ENCODE measurements at regions not wholly inside any gene's neighbourhood (a gene's known extent, or its start where the extent isn't known, plus 50 kb on each side); places are given as distances from the start of the nearest gene placed in this dataset.
"Not testable (repeated sequence)": the region's sequence is repeated elsewhere in the genome, so short reads cannot be mapped to it uniquely, and the experiment has no call there.

GRCh38 chr2:201946746-201947145 lies 86.9 kb upstream of the FZD7 start:
- not testable (repeated sequence) for DNase-seq

- DNase-seq, result no peak
Measured at GRCh38 chr2:201947287-201947686, 86.4 kb upstream of the FZD7 start.

GRCh38 chr2:201949181-201949926 lies 84.3 kb upstream of the FZD7 start:
- DNase-seq, result no peak

- DNase-seq, result no peak
Measured at GRCh38 chr2:201949927-201950246, 83.8 kb upstream of the FZD7 start.

- no peak for DNase-seq
Measured at GRCh38 chr2:201950606-201951005, 83.0 kb upstream of the FZD7 start.

- no peak for DNase-seq
Measured at GRCh38 chr2:201952187-201952586, 81.5 kb upstream of the FZD7 start.

- DNase-seq, result no peak
Measured at GRCh38 chr2:201953396-201953795, 80.3 kb upstream of the FZD7 start.

- no peak for DNase-seq
Measured at GRCh38 chr2:201953880-201954279, 79.8 kb upstream of the FZD7 start.

- DNase-seq, result no peak
Measured at GRCh38 chr2:201955231-201955630, 78.4 kb upstream of the FZD7 start.

GRCh38 chr2:201955702-201956141 lies 77.9 kb upstream of the FZD7 start:
- DNase-seq, result no peak

GRCh38 chr2:201956361-201956760 lies 77.3 kb upstream of the FZD7 start:
- no peak for DNase-seq

- no peak for DNase-seq
Measured at GRCh38 chr2:201957091-201957490, 76.6 kb upstream of the FZD7 start.

- no peak for DNase-seq
Measured at GRCh38 chr2:201959198-201959597, 74.5 kb upstream of the FZD7 start.

- no peak for DNase-seq
Measured at GRCh38 chr2:201959626-201960025, 74.0 kb upstream of the FZD7 start.

- no peak for DNase-seq
Measured at GRCh38 chr2:201960305-201960704, 73.3 kb upstream of the FZD7 start.

GRCh38 chr2:201961401-201961800 lies 72.3 kb upstream of the FZD7 start:
- no peak for DNase-seq

GRCh38 chr2:201962774-201963562 lies 70.7 kb upstream of the FZD7 start:
- no peak for DNase-seq

- DNase-seq, result no peak
Measured at GRCh38 chr2:201964011-201964410, 69.6 kb upstream of the FZD7 start.

GRCh38 chr2:201964631-201965206 lies 68.9 kb upstream of the FZD7 start:
- peak in 1 of 2 donors; percentile 7 for DNase-seq

- no peak for DNase-seq
Measured at GRCh38 chr2:201965550-201965949, 68.1 kb upstream of the FZD7 start.

- no peak for DNase-seq
Measured at GRCh38 chr2:201966691-201967438, 66.8 kb upstream of the FZD7 start.

- DNase-seq, result no peak
Measured at GRCh38 chr2:201968050-201968449, 65.6 kb upstream of the FZD7 start.

- DNase-seq, result no peak
Measured at GRCh38 chr2:201968476-201968875, 65.2 kb upstream of the FZD7 start.

Measured in hippocampal formation (tissue), 2 donors.